Tibial artery (tissue), 4 donors: ENCODE measurements at regions not wholly inside any gene's neighbourhood (a gene's known extent, or its start where the extent isn't known, plus 50 kb on each side); places are given as distances from the start of the nearest gene placed in this dataset.

ENCODE experiments used
- DNase-seq, 2 donors: peaks; one replicate each; pipeline ENCODE4 v3.0.0-alpha.2; 2019
- H3K27ac ChIP-seq, 2 donors: fragments of 200-600 bp; sonication (generic) in 1 of 2; 1 replicate in 1 of 2; 2 replicates in 1 of 2; pipeline ENCODE4 v1.5.1; 2018 to 2019; ENCODE audit warnings: mild to moderate bottlenecking in 1 of 2
- H3K27me3 ChIP-seq, 2 donors: fragments of 200-600 bp; sonication (generic) in 1 of 2; one replicate each; pipeline versions ENCODE4 v1.5.1 to v1.6.0; 2016 to 2019
- H3K36me3 ChIP-seq, 3 donors: fragments of 200-600 bp; sonication (generic) in 2 of 3; one replicate each; pipeline ENCODE4 v1.5.1; 2016 to 2019; ENCODE audit warnings: mild to moderate bottlenecking in 2 of 3
- H3K4me1 ChIP-seq, 4 donors: fragments of 200-600 bp; sonication (generic) in 2 of 4; 1 replicate in 3 of 4; 2 replicates in 1 of 4; pipeline ENCODE4 v1.5.1; 2016 to 2019
- H3K4me3 ChIP-seq, 2 donors: fragments of 200-600 bp; sonication (generic) in 1 of 2; 1 replicate in 1 of 2; 2 replicates in 1 of 2; pipeline ENCODE4 v1.5.1; 2018 to 2019; ENCODE audit warnings: mild to moderate bottlenecking in 2 of 2
- H3K9me3 ChIP-seq, 3 donors: fragments of 200-600 bp; sonication (generic) in 1 of 3; one replicate each; pipeline ENCODE4 v1.5.1; 2016 to 2019
- CTCF ChIP-seq, 2 experiments: fragments of 200-600 bp in 1 of 2; fragments of 450-650 bp in 1 of 2; IDR thresholded peaks; one replicate each; pipeline ENCODE4 v1.5.1; 2017 to 2019; ENCODE audit warnings: antibody characterized with exemption in 2 of 2, mild to moderate bottlenecking in 1 of 2, moderate library complexity in 1 of 2
- intact Hi-C: fragments of 100-400 bp; cut with DNase I; formaldehyde crosslinking; loops from one replicate; pipeline ENCODE4 v1.15.0; 2023; ENCODE audit warnings: low total_unique reads

GRCh38 chr14:45976001-45976400 lies 675.6 kb downstream of the RPL10L start:
- intact Hi-C loops = no loop called here
- Histone ChIP-seq H3K9me3 (no peaks in the 10 kb centered on the region), H3K27ac (no peak overlapping the region), H3K27me3 (no peaks in the 10 kb centered on the region), H3K4me1 (no peaks in the 10 kb centered on the region), H3K4me3 (no peak overlapping the region), H3K36me3 (no peaks in the 10 kb centered on the region)
- DNase-seq = no peak
- TF ChIP-seq CTCF (IDR thresholded peaks at IDR 0.05) = no peak

DNA sequence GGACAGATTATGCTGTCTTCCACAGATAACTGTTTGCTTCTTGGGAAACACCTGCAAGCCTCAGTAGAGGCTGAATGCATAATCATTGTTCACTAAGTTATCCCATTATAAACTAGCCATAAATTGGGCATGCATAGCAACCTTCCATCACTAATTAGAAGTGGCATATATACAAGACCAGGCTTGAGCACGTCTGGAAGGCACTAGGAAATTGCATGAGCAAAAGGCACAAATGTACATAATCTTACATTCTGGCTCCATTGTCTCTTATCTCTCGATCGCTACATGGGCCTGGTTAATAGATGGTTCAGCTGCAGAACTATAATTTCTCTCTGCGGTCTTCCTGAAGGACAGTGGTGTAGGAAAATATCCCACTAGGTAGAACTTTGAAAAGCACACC lies 679.2 kb downstream of the RPL10L start:
- TF ChIP-seq CTCF (IDR thresholded peaks at IDR 0.05) = no peak
- DNase-seq = no peak
- H3K27me3 ChIP-seq = no peaks in the 10 kb centered on the region

DNA sequence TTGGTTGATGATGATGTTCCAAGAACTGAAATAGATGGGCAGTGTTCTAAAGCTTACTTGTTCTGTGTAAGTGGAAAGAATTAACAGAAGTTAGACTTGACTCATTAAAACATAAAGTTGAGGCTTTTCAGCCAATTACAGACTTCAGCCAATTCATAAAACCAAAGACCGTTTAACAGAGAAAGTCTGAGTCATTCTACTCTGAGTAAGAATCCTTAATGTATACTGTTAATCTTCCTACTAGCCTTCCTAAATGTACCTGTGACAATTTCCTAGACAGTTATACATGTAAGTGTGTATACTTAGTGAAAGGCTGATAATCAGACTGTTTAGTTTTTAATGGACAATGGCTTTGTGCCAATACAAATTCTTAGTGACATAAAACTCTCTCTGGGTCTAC lies 681.0 kb downstream of the RPL10L start:
- intact Hi-C loops = no loop called here
- Histone ChIP-seq H3K4me3 (no peak overlapping the region), H3K9me3 (no peaks in the 10 kb centered on the region), H3K4me1 (no peaks in the 10 kb centered on the region), H3K36me3 (no peaks in the 10 kb centered on the region), H3K27ac (no peak overlapping the region), H3K27me3 (no peaks in the 10 kb centered on the region)
- TF ChIP-seq CTCF (IDR thresholded peaks at IDR 0.05) = no peak
- no peak for DNase-seq

More for the DNA sequence above, 679.2 kb downstream of the RPL10L start:
- Histone ChIP-seq H3K27ac (no peak overlapping the region), H3K36me3 (no peaks in the 10 kb centered on the region), H3K9me3 (no peaks in the 10 kb centered on the region), H3K4me3 (no peak overlapping the region), H3K4me1 (no peaks in the 10 kb centered on the region)
- intact Hi-C loops = no loop called here

DNA sequence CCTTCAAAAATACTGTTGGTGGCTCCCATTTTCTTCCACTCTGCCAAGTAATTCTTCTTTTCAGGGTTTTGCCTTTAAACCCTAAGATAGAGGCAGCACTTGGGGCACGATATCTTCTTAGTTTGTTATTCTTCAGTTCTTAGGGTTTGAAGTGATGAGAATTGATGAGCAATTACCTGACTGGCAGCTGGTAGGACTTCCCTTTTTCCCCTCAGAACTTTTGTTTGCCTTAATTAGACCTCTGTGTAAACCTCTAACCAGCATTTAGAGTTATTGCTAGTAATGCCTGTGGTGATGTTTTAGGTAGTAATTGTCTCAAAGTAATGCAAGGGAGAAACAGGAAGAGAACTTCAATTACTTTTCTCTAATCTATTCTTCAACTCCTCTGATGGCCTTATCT lies 683.5 kb downstream of the RPL10L start:
- no peaks in the 10 kb centered on the region for H3K4me1 ChIP-seq
- no peak for TF ChIP-seq CTCF (IDR thresholded peaks at IDR 0.05)
- H3K4me3 ChIP-seq = no peak overlapping the region
- no peak for DNase-seq
- H3K27ac ChIP-seq = no peak overlapping the region
- no peaks in the 10 kb centered on the region for H3K36me3 ChIP-seq
- H3K27me3 ChIP-seq = no peaks in the 10 kb centered on the region
- no peaks in the 10 kb centered on the region for H3K9me3 ChIP-seq
- intact Hi-C loops = loop anchor here (5.0 kb wide), 1 partner anchor 1741 kb away; no protein-coding TSS in a partner anchor

DNA sequence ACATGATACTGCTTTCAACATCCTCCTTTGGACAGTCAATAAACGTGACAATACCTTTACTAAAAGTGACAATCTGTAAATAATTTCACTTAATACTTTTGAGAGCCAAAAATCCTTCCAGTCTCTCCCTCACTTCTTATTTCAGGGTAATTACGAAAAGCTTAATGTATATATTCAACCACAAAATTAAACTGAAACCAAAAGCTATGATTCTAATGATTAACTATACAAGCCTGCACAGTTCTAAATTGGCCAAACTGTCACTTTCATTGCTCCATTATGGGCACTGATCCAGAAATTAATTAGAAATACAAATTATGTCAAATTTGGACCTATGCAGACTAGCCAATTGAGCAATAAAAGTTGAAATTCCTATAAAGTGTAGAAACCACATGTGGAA lies 696.5 kb upstream of the MIS18BP1 start:
- H3K36me3 ChIP-seq = no peaks in the 10 kb centered on the region
- no peak for TF ChIP-seq CTCF (IDR thresholded peaks at IDR 0.05)

GRCh38 chr14:45947830-45948229 lies 694.8 kb upstream of the MIS18BP1 start:
- no peaks in the 10 kb centered on the region for H3K27me3 ChIP-seq
- H3K4me3 ChIP-seq = no peak overlapping the region
- no peak overlapping the region for H3K27ac ChIP-seq
- no peak for DNase-seq
- no peaks in the 10 kb centered on the region for H3K9me3 ChIP-seq
- intact Hi-C loops = no loop called here
- H3K4me1 ChIP-seq = no peaks in the 10 kb centered on the region
- no peak for TF ChIP-seq CTCF (IDR thresholded peaks at IDR 0.05)
- H3K36me3 ChIP-seq = no peaks in the 10 kb centered on the region

More for the DNA sequence above, 696.5 kb upstream of the MIS18BP1 start:
- intact Hi-C loops = no loop called here
- Histone ChIP-seq H3K4me3 (no peak overlapping the region), H3K4me1 (no peaks in the 10 kb centered on the region), H3K27me3 (no peaks in the 10 kb centered on the region), H3K9me3 (no peaks in the 10 kb centered on the region), H3K27ac (no peak overlapping the region)
- DNase-seq = no peak
